Ovary (tissue), 3 donors: ENCODE measurements at regions not wholly inside any gene's neighbourhood (a gene's known extent, or its start where the extent isn't known, plus 50 kb on each side); places are given as distances from the start of the nearest gene placed in this dataset.

ENCODE experiments used
- EP300 ChIP-seq: sonication (generic); formaldehyde crosslinking; IDR thresholded peaks from one replicate; pipeline ENCODE4 v1.6.1; 2017; ENCODE audit warnings: antibody characterized with exemption
- POLR2A ChIP-seq: fragments of 450-650 bp; IDR thresholded peaks from one replicate; pipeline ENCODE4 v1.6.1; 2017; ENCODE audit warnings: antibody characterized with exemption, mild to moderate bottlenecking, moderate library complexity
- TF ChIP-seq, protein P1 (sequence below), 3 donors: fragments of 450-650 bp in 2 of 3; fragments of 200-600 bp in 1 of 3; IDR thresholded peaks; one replicate each; pipeline versions ENCODE4 v1.5.1 to v1.8.0; 2016 to 2022; ENCODE audit warnings: antibody characterized with exemption in 3 of 3, mild to moderate bottlenecking in 1 of 3
- donor health status: DM: no; HTN: no; CAD: no.

DNA sequence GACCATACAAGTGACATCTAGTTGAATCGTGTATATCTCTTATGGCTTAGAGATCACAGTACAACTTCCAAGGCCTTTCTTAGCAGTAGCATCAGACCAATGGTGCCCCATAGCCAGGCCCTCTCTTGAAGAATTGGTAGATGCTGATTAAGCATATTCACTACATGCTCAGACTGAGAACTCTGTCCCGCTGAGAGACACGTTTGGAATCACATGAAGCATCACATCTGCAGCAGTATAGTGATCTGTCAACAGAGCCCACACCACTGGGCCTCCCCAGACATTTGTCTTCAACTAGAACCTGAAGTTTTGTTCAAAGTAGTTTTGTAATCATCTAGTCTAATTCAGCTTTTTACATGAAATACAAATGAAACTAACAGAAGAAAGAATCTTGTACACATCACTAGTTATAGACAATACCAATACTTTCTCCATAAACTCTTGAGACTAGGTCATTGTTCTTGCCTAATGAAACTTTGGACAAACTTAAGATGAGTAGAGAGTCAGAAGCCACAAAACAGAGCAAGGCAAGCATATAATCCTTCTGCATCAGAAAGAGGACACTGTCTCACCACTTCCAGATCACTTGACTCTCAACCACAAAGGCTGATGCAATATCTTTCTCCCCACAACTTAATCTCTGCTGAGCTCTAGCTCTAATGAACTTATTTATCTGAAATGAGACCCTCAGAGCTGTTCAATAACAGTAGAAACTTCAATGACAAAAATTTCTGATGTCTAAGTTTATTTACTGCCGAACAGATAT is 182.7 kb downstream of the TBX18 start:
- TF ChIP-seq POLR2A, result no peak
- TF ChIP-seq, protein P1, sequence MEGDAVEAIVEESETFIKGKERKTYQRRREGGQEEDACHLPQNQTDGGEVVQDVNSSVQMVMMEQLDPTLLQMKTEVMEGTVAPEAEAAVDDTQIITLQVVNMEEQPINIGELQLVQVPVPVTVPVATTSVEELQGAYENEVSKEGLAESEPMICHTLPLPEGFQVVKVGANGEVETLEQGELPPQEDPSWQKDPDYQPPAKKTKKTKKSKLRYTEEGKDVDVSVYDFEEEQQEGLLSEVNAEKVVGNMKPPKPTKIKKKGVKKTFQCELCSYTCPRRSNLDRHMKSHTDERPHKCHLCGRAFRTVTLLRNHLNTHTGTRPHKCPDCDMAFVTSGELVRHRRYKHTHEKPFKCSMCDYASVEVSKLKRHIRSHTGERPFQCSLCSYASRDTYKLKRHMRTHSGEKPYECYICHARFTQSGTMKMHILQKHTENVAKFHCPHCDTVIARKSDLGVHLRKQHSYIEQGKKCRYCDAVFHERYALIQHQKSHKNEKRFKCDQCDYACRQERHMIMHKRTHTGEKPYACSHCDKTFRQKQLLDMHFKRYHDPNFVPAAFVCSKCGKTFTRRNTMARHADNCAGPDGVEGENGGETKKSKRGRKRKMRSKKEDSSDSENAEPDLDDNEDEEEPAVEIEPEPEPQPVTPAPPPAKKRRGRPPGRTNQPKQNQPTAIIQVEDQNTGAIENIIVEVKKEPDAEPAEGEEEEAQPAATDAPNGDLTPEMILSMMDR (IDR thresholded peaks at IDR 0.05), result no peak
- no peak for TF ChIP-seq EP300
